Lung (tissue), 11 donors: ENCODE measurements at regions not wholly inside any gene's neighbourhood (a gene's known extent, or its start where the extent isn't known, plus 50 kb on each side); places are given as distances from the start of the nearest gene placed in this dataset.

Experiments
- ATAC-seq: fragments of 200-7000 bp; cut with Tn5 transposase; one replicate; pipeline ENCODE4 v1.9.1; 2020; ENCODE audit warnings: moderate number of reproducible peaks; ENCODE audit not compliant: insufficient read depth, low FRiP score
- DNase-seq, 3 donors: peaks; one replicate each; pipeline ENCODE4 v3.0.0-alpha.2; 2013 to 2017
- H3K27ac ChIP-seq, 2 donors: one replicate each; pipeline ENCODE4 v1.5.1; 2013; ENCODE audit warnings: mild to moderate bottlenecking in 2 of 2, moderate library complexity in 2 of 2, control low read depth in 1 of 2, inconsistent platforms in 1 of 2, low read depth in 1 of 2, low read length in 1 of 2
- H3K27me3 ChIP-seq, 3 donors: one replicate each; pipeline ENCODE4 v1.5.1; 2013; ENCODE audit warnings: low read length in 2 of 3; ENCODE audit not compliant: control insufficient read depth in 3 of 3, insufficient read depth in 3 of 3
- H3K36me3 ChIP-seq, 4 donors: one replicate each; pipeline ENCODE4 v1.5.1; 2013; ENCODE audit warnings: low read length in 4 of 4, mild to moderate bottlenecking in 1 of 4, moderate library complexity in 1 of 4; ENCODE audit not compliant: control insufficient read depth in 4 of 4, insufficient read depth in 4 of 4
- H3K4me1 ChIP-seq, 5 donors: one replicate each; pipeline ENCODE4 v1.5.1; 2013; ENCODE audit warnings: low read length in 5 of 5, mild to moderate bottlenecking in 2 of 5, moderate library complexity in 1 of 5; ENCODE audit not compliant: control insufficient read depth in 5 of 5, insufficient read depth in 5 of 5
- H3K4me3 ChIP-seq: one replicate; pipeline ENCODE4 v1.5.1; 2013; ENCODE audit warnings: mild to moderate bottlenecking, control low read depth, moderate library complexity
- H3K9ac ChIP-seq, 2 donors: one replicate each; pipeline ENCODE4 v1.5.1; 2013; ENCODE audit warnings: low read length in 2 of 2, control low read depth in 1 of 2; ENCODE audit not compliant: insufficient read depth in 1 of 2
- H3K9me3 ChIP-seq, 4 donors: one replicate each; pipeline ENCODE4 v1.5.1; 2013; ENCODE audit warnings: low read length in 3 of 4, mild to moderate bottlenecking in 1 of 4, moderate library complexity in 1 of 4; ENCODE audit not compliant: control insufficient read depth in 4 of 4, insufficient read depth in 3 of 4
- WGBS, 2 donors: extraction: QIAGEN DNeasy Blood & Tissue Kit; methylation state at CpG; one replicate each; pipeline ENCODE4 v1.1.7; 2013; 5-methylcytosine and 5-hydroxymethylcytosine counted together
- TF ChIP-seq, protein P1 (sequence below): IDR thresholded peaks from 2 replicates; pipeline ENCODE4 v1.5.1; 2012; ENCODE audit warnings: mild to moderate bottlenecking; ENCODE audit errors: control extremely low read depth, extremely low read depth
- donor health status: control.
- donor health status: control.
- donor health status: Bipolar disorder and iron deficiency.
- donor health status: healthy.
- donor health status: DM: yes; HTN: yes; CAD: no.

DNA sequence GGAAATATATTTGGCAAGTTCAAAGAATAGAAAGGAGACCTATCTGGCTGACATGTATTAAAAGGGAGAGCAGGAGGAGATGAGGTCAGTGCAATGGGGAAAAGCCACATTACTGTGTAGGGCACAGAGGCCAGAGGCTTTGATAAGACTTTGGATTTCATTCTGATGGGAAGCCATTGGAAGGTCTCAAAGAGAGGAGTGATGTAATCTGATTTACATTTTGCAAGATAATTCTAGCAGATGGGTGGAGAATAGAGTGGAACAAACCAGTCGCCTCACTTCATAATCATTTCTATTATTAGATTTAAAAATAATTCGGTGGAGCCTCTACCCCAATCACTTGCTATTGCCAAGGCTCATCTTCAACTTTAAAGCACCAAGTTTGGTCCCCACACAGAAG is 278.4 kb upstream of the ZC3H12C start:
- no peak overlapping the region for H3K4me3 ChIP-seq
- DNase-seq (no peak), ATAC-seq (no peak)
- 47 to 50% methylated on average over 2 of the region's 2 CpGs for WGBS, 2 donors
- no peaks in the 10 kb centered on the region for H3K36me3 ChIP-seq
- H3K9me3 ChIP-seq, result no peaks in the 10 kb centered on the region
- no peak overlapping the region for H3K9ac ChIP-seq
- TF ChIP-seq, protein P1, sequence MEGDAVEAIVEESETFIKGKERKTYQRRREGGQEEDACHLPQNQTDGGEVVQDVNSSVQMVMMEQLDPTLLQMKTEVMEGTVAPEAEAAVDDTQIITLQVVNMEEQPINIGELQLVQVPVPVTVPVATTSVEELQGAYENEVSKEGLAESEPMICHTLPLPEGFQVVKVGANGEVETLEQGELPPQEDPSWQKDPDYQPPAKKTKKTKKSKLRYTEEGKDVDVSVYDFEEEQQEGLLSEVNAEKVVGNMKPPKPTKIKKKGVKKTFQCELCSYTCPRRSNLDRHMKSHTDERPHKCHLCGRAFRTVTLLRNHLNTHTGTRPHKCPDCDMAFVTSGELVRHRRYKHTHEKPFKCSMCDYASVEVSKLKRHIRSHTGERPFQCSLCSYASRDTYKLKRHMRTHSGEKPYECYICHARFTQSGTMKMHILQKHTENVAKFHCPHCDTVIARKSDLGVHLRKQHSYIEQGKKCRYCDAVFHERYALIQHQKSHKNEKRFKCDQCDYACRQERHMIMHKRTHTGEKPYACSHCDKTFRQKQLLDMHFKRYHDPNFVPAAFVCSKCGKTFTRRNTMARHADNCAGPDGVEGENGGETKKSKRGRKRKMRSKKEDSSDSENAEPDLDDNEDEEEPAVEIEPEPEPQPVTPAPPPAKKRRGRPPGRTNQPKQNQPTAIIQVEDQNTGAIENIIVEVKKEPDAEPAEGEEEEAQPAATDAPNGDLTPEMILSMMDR, result no peak
- no peaks in the 10 kb centered on the region for H3K4me1 ChIP-seq
- peaks cover 0 to 2% (median 0%) of the 10 kb centered on the region in 3 donors for H3K27me3 ChIP-seq
- no peak overlapping the region for H3K27ac ChIP-seq

DNA sequence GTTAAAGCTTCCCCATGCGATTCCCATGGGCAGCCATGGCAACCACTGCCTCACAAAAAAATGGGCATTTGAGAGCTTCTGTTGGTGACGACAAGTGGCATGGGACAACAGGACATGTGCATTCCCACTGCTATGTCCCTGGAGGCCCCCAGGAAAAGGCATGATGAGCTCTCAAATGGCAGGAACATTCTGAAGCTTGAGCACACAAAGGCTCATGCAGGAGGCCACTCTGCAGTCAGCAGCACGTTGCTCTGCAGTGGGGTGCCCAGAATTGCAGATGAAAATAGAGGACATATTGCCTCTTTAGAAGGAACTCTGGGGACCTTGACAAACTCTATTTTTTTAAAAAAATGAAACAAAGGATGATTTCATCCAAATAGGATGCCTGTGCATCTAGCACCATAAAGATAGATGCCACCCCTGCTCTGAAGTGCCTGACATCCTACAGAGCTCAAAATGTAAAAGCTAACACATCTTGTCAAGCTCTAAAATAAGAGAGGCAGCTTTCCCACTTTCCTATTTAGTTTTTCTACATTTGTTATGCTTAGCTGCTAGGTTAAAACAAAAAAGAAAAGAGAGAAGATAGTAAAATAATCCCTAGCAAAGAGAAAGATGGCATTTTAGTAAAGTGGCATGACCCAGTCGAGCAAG is 277.6 kb upstream of the ZC3H12C start:
- TF ChIP-seq, protein P1, result no peak
- H3K27me3 ChIP-seq, result peaks cover 0 to 2% (median 0%) of the 10 kb centered on the region in 3 donors
- ATAC-seq (no peak), DNase-seq (no peak)
- H3K36me3 ChIP-seq, result no peaks in the 10 kb centered on the region
- H3K9ac ChIP-seq, result no peak overlapping the region
- 86 to 94% methylated on average over 4 of the region's 4 CpGs for WGBS, 2 donors
- H3K4me1 ChIP-seq, result no peaks in the 10 kb centered on the region
- no peak overlapping the region for H3K27ac ChIP-seq
- H3K9me3 ChIP-seq, result no peaks in the 10 kb centered on the region
- H3K4me3 ChIP-seq, result no peak overlapping the region

DNA sequence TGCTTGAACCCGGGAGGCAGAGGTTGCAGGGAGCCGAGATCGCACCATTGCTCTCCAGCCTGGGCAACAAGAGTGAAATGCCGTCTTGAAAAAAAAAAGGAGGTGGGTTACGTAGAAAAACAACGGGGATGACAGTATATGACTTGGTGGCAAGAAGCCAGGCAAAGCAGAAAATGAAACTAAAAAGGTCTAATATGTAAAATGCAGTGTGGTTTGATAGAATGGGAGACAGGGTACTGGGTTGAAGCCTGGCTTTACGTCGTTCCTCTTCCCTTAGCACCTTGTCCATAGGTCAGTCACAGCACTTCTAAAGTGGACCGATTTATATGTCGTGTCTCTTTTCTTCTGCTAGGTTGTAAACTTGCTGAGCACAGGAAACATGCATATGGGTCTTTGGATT is 274.9 kb upstream of the ZC3H12C start:
- ATAC-seq (no peak), DNase-seq (no peak)
- Histone ChIP-seq H3K4me3 (no peak overlapping the region), H3K36me3 (no peaks in the 10 kb centered on the region), H3K4me1 (no peaks in the 10 kb centered on the region), H3K27me3 (no peaks in the 10 kb centered on the region), H3K9ac (no peak overlapping the region), H3K27ac (no peak overlapping the region), H3K9me3 (no peaks in the 10 kb centered on the region)
- TF ChIP-seq, protein P1, result no peak
- 40 to 61% methylated on average over 10 of the region's 10 CpGs for WGBS, 2 donors

DNA sequence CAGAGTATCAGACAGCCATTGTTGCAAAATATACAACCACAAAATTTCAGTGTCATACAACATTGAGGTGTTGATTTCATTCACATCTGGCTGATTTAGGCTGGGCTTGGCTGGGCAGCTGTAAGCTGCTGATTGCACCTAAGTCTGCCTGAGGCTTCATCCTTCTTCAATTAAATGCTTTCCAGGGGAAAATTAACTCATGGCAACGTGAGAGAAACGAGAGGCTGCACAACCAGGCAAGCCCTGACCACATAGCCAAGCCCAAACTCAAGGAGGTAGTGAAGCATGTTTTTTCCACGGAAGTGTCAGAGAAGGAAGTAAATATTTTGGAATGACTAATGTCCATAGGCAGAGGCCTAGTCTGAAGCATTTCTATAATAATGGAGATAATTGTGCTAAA is 273.8 kb upstream of the ZC3H12C start:
- Histone ChIP-seq H3K4me3 (no peak overlapping the region), H3K4me1 (no peaks in the 10 kb centered on the region), H3K27me3 (no peaks in the 10 kb centered on the region), H3K9me3 (no peaks in the 10 kb centered on the region), H3K27ac (no peak overlapping the region), H3K9ac (no peak overlapping the region), H3K36me3 (no peaks in the 10 kb centered on the region)
- no peak for ATAC-seq
- whole genome bisulfite sequencing, 2 donors, result 29 to 40% methylated on average over 3 of the region's 3 CpGs
- TF ChIP-seq, protein P1, result no peak
- no peak for DNase-seq
